Astrocyte (in vitro differentiated cells and primary cell): ENCODE measurements at regions not wholly inside any gene's neighbourhood (a gene's known extent, or its start where the extent isn't known, plus 50 kb on each side); places are given as distances from the start of the nearest gene placed in this dataset.

Experiments
- CTCF ChIP-seq: IDR thresholded peaks from 2 replicates; pipeline ENCODE4 v1.5.1; 2011; ENCODE audit warnings: low read depth, mild to moderate bottlenecking, inconsistent platforms, low read length, moderate library complexity; ENCODE audit not compliant: insufficient read depth
- EZH2 ChIP-seq: IDR thresholded peaks from 2 replicates; pipeline ENCODE4 v1.6.1; 2012; ENCODE audit warnings: mild to moderate bottlenecking, low read length, inconsistent platforms; ENCODE audit not compliant: insufficient read depth

GRCh38 chr4:128573781-128574508 is 235.6 kb upstream of the JADE1 start:
- TF ChIP-seq EZH2 = no peak
- no peak for TF ChIP-seq CTCF
